Fibroblast of villous mesenchyme (primary cell): ENCODE measurements at regions not wholly inside any gene's neighbourhood (a gene's known extent, or its start where the extent isn't known, plus 50 kb on each side); places are given as distances from the start of the nearest gene placed in this dataset.

ENCODE experiments used
- DNase-seq: peaks from one replicate; pipeline ENCODE4 v3.0.0-alpha.2; 2010; ENCODE audit warnings: low read depth
- H3K4me3 ChIP-seq: 2 replicates; pipeline ENCODE4 v1.5.1; 2011; ENCODE audit warnings: low read depth, mild to moderate bottlenecking, low read length
- CTCF ChIP-seq: IDR thresholded peaks from 2 replicates; pipeline ENCODE4 v1.5.1; 2012; ENCODE audit warnings: low read depth, mild to moderate bottlenecking, low read length; ENCODE audit not compliant: insufficient read depth

- DNase-seq: peak; percentile 5
- H3K4me3 ChIP-seq: no peak overlapping the region
- peak; percentile 60 for TF ChIP-seq CTCF
These were observed 76.2 kb upstream of the C2CD4B start for GRCh38 chr15:62241135-62241770.

- TF ChIP-seq CTCF: no peak
- DNase-seq: no peak
- no peak overlapping the region for H3K4me3 ChIP-seq
These were observed 77.9 kb upstream of the C2CD4B start for GRCh38 chr15:62242999-62243398.

GRCh38 chr15:62244762-62245161, 79.7 kb upstream of the C2CD4B start:
- TF ChIP-seq CTCF: no peak

GRCh38 chr15:62248277-62248984, 83.3 kb upstream of the C2CD4B start:
- H3K4me3 ChIP-seq: no peak overlapping the region
- no peak for TF ChIP-seq CTCF
- no peak for DNase-seq

More at GRCh38 chr15:62244762-62245161, 79.7 kb upstream of the C2CD4B start:
- H3K4me3 ChIP-seq: no peak overlapping the region
- DNase-seq: no peak

- TF ChIP-seq CTCF: no peak
- no peak overlapping the region for H3K4me3 ChIP-seq
- no peak for DNase-seq
These were observed 84.4 kb upstream of the C2CD4B start for GRCh38 chr15:62249501-62249900.

GRCh38 chr15:62250186-62250585, 85.1 kb upstream of the C2CD4B start:
- TF ChIP-seq CTCF: no peak
- no peak overlapping the region for H3K4me3 ChIP-seq
- no peak for DNase-seq
